ENCODE measurements at regions not wholly inside any gene's neighbourhood (a gene's known extent, or its start where the extent isn't known, plus 50 kb on each side); places are given as distances from the start of the nearest gene placed in this dataset.

DNA sequence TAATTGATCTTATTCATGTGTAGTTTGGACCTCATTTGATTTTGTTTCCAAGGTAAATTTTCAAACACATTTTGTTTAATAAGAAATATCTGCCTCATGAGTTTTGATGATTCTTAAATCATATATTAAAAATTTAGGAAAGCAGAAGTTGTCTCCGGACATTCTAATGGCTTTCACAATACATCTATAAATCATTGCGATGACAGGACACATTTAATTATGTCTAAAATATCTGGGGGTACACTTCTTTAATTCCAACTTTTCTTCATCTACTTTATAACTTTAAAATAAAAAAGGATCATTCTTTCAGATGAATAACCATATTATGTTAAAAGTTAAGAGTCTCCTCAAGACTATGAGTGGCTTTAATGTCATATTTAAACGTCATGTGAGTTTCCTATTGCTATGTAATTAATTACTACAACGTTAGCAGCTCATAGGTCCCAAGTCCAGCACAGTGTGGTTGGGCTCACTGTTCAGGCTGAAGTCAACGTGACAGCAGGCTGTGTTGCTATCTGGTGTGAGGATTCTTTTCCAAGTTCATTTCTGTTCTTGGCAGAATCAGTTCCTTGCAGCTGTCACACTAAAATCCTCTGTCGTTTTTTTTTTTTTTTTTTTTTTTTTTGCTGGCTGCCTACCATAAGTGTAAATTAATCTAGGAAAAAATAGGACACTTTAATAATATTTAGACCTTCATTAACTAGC is 893.5 kb downstream of the LTN1 start:
- no peak overlapping the region for H3K27ac ChIP-seq (ENCODE audit: low read depth, low read length)
- H3K36me3 ChIP-seq (ENCODE audit: control insufficient read depth, low read length) = no peaks in the 10 kb centered on the region
- H3F3A ChIP-seq (ENCODE audit: control insufficient read depth, insufficient read depth) = no peaks in the 10 kb centered on the region
- H3K9me3 ChIP-seq (ENCODE audit: control insufficient read depth, insufficient read depth, low read length) = peaks cover 3% of the 10 kb centered on the region; the same call in 1 of the 2 replicates
- no peak overlapping the region for H3K4me3 ChIP-seq (ENCODE audit: low read length)
- H3K9me2 ChIP-seq (replicated peaks; ENCODE audit: control insufficient read depth, low read length) = no peaks in the 10 kb centered on the region
- H3K27me3 ChIP-seq (ENCODE audit: control insufficient read depth, low read length) = no peaks in the 10 kb centered on the region
- no peaks in the 10 kb centered on the region for H3K79me2 ChIP-seq (ENCODE audit: control insufficient read depth, low read length)
- H3K4me2 ChIP-seq (ENCODE audit: low read length) = no peak overlapping the region
- H4K20me1 ChIP-seq (ENCODE audit: control insufficient read depth, insufficient read depth, low read depth, low read length) = no peaks in the 10 kb centered on the region
- TF ChIP-seq CTCF (IDR thresholded peaks at IDR 0.05; ENCODE audit: low read depth, low read length, poor library complexity, severe bottlenecking) (no peak), EZH2phosphoT487 (IDR thresholded peaks at IDR 0.05; ENCODE audit: borderline replicate concordance, low read length) (no peak)
- no peaks in the 10 kb centered on the region for H3K4me1 ChIP-seq (ENCODE audit: control insufficient read depth, low read length)

DNA sequence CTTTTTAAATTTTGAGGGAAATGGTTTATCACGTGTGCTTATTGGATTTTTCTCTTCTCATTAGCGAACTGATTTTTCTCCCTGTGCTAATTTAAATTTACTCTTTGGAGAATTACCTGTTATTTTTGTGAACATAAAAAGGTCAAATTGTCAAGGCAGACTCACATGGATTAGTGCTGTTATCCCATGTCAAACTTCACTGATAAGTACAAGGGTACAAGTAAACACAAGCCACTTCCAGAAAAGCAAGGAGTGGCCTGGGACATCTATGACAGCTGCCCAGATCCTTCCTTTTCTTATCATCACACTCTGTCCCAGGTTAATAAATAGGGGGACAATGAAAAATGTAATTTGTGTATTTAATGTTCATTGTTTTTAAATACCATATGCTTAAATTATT is 901.2 kb downstream of the LTN1 start:
- no peak overlapping the region for H3K4me3 ChIP-seq (ENCODE audit: low read length)
- H3F3A ChIP-seq (ENCODE audit: control insufficient read depth, insufficient read depth) = no peaks in the 10 kb centered on the region
- TF ChIP-seq EZH2phosphoT487 (IDR thresholded peaks at IDR 0.05; ENCODE audit: borderline replicate concordance, low read length) (no peak), CTCF (IDR thresholded peaks at IDR 0.05; ENCODE audit: low read depth, low read length, poor library complexity, severe bottlenecking) (no peak)
- H3K27ac ChIP-seq (ENCODE audit: low read depth, low read length) = no peak overlapping the region
- H3K4me2 ChIP-seq (ENCODE audit: low read length) = no peak overlapping the region
- no peaks in the 10 kb centered on the region for H3K9me3 ChIP-seq (ENCODE audit: control insufficient read depth, insufficient read depth, low read length)
- no peaks in the 10 kb centered on the region for H3K4me1 ChIP-seq (ENCODE audit: control insufficient read depth, low read length)
- H3K79me2 ChIP-seq (ENCODE audit: control insufficient read depth, low read length) = no peaks in the 10 kb centered on the region
- H4K20me1 ChIP-seq (ENCODE audit: control insufficient read depth, insufficient read depth, low read depth, low read length) = no peaks in the 10 kb centered on the region
- no peaks in the 10 kb centered on the region for H3K27me3 ChIP-seq (ENCODE audit: control insufficient read depth, low read length)
- H3K9me2 ChIP-seq (replicated peaks; ENCODE audit: control insufficient read depth, low read length) = no peaks in the 10 kb centered on the region
- H3K36me3 ChIP-seq (ENCODE audit: control insufficient read depth, low read length) = no peaks in the 10 kb centered on the region

DNA sequence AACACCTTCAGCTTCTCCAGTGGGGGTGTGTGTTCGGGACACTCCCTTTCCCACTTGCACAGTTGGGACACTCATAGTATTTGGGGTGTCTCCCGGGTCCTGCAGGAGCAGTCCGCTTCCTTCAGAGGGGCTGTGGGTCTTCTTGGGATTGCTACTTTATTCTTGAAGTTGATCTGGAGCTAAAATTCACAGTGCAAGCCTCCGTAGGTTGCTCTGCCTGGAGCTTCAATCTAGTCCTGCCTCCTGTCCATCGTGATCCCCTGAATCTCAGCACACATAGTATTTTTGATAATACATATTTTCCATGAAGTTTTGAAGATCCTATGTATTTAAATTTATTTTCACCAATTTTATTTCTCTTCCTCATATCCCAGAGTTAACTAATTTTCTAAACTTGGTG is 902.1 kb downstream of the LTN1 start:
- H3K4me2 ChIP-seq (ENCODE audit: low read length) = no peak overlapping the region

More for the DNA sequence above, 902.1 kb downstream of the LTN1 start:
- H3K27ac ChIP-seq (ENCODE audit: low read depth, low read length) = no peak overlapping the region
- TF ChIP-seq EZH2phosphoT487 (IDR thresholded peaks at IDR 0.05; ENCODE audit: borderline replicate concordance, low read length) = no peak
- no peak for TF ChIP-seq CTCF (IDR thresholded peaks at IDR 0.05; ENCODE audit: low read depth, low read length, poor library complexity, severe bottlenecking)
- H3K4me1 ChIP-seq (ENCODE audit: control insufficient read depth, low read length) = no peaks in the 10 kb centered on the region
- no peaks in the 10 kb centered on the region for H3F3A ChIP-seq (ENCODE audit: control insufficient read depth, insufficient read depth)
- H3K9me3 ChIP-seq (ENCODE audit: control insufficient read depth, insufficient read depth, low read length) = no peaks in the 10 kb centered on the region
- H3K9me2 ChIP-seq (replicated peaks; ENCODE audit: control insufficient read depth, low read length) = no peaks in the 10 kb centered on the region
- no peaks in the 10 kb centered on the region for H4K20me1 ChIP-seq (ENCODE audit: control insufficient read depth, insufficient read depth, low read depth, low read length)
- no peak overlapping the region for H3K4me3 ChIP-seq (ENCODE audit: low read length)
- H3K79me2 ChIP-seq (ENCODE audit: control insufficient read depth, low read length) = no peaks in the 10 kb centered on the region
- no peaks in the 10 kb centered on the region for H3K27me3 ChIP-seq (ENCODE audit: control insufficient read depth, low read length)
- no peaks in the 10 kb centered on the region for H3K36me3 ChIP-seq (ENCODE audit: control insufficient read depth, low read length)
